HCT116 (cell line): ENCODE measurements at regions not wholly inside any gene's neighbourhood (a gene's known extent, or its start where the extent isn't known, plus 50 kb on each side); places are given as distances from the start of the nearest gene placed in this dataset.

Experiments used
- ATAC-seq: fragments of 200-7000 bp; cut with Tn5 transposase; 2 replicates; pipeline ENCODE4 v1.9.1; 2020; ENCODE audit warnings: mild to moderate bottlenecking, moderate library complexity
- BruUV-seq: library from RNA; stranded (reverse); fragments of 400-500 nt; replicated peaks from 2 replicates; lab custom pipeline; 2021; lab: Mats Ljungman, UMichigan
- CTCF ChIA-PET: fragments of 300-600 bp; sonication (Branson Sonifier 250); formaldehyde crosslinking; loops from one replicate; lab custom pipeline; 2021; ENCODE audit warnings: antibody characterized with exemption; lab: Charles Lee
- POLR2A ChIA-PET: fragments of 300-600, 350-600 bp; sonication (Branson Sonifier 250); formaldehyde crosslinking; loops from one replicate; lab custom pipeline; 2021; ENCODE audit warnings: antibody characterized with exemption; lab: Charles Lee
- RAD21 ChIA-PET, 2 experiments: fragments of 300-600 bp; sonication (Branson Sonifier 250); formaldehyde crosslinking; loops; one replicate each; lab custom pipeline; 2023; ENCODE audit warnings: low total read pairs in 2 of 2; ENCODE audit not compliant: uncharacterized antibody in 2 of 2, unreplicated experiment in 2 of 2, low non-redundant PET in 1 of 2; lab: Charles Lee
- DNase-seq: peaks from one replicate; pipeline ENCODE4 v3.0.0-alpha.2; 2010; ENCODE audit warnings: low read depth, low spot score
- H2AFZ ChIP-seq: fragments of 200-600 bp; shearing (Covaris generic), sonication (generic); 2 replicates; pipeline ENCODE4 v1.6.1; 2017; ENCODE audit warnings: low read depth, mixed run types, mixed read lengths, antibody characterized with exemption, low read length; ENCODE audit not compliant: poor library complexity, severe bottlenecking
- H3K27ac ChIP-seq: 2 replicates; pipeline ENCODE4 v1.5.1; 2012; ENCODE audit warnings: low read depth, low read length
- H3K27me3 ChIP-seq: fragments of 200-600 bp; sonication (generic); 2 replicates; pipeline ENCODE4 v1.6.1; 2016; ENCODE audit warnings: mixed run types, low read length, mixed read lengths; ENCODE audit not compliant: insufficient read depth
- H3K36me3 ChIP-seq, 2 experiments: fragments of 200-500 bp in 1 of 2; fragments of 200-600 bp in 1 of 2; sonication (Bioruptor generic) in 1 of 2; sonication (generic) in 1 of 2; 2 replicates each; pipeline versions ENCODE4 v1.5.1 to v1.6.1; 2014 to 2016; ENCODE audit warnings: low read length in 2 of 2, inconsistent platforms in 1 of 2, mixed read lengths in 1 of 2, mixed run types in 1 of 2; ENCODE audit not compliant: insufficient read depth in 2 of 2, control insufficient read depth in 1 of 2
- H3K4me1 ChIP-seq, 2 experiments: fragments of 200-600 bp in 1 of 2; sonication (generic) in 1 of 2; 2 replicates each; pipeline versions ENCODE4 v1.5.1 to v1.6.1; 2012 to 2017; ENCODE audit warnings: low read length in 2 of 2, inconsistent platforms in 1 of 2, mild to moderate bottlenecking in 1 of 2, mixed read lengths in 1 of 2, mixed run types in 1 of 2, moderate library complexity in 1 of 2; ENCODE audit not compliant: insufficient read depth in 2 of 2, control insufficient read depth in 1 of 2
- H3K4me2 ChIP-seq: fragments of 200-600 bp; sonication (generic); 2 replicates; pipeline ENCODE4 v1.6.1; 2017; ENCODE audit warnings: mixed run types, low read length, mixed read lengths
- H3K4me3 ChIP-seq, 2 experiments: fragments of 200-600 bp in 1 of 2; sonication (generic) in 1 of 2; replicated peaks in 1 of 2; 2 replicates each; pipeline ENCODE4 v1.5.1; 2011 to 2016; ENCODE audit warnings: low read length in 2 of 2, control low read depth in 1 of 2, low read depth in 1 of 2, mild to moderate bottlenecking in 1 of 2, mixed read lengths in 1 of 2, mixed run types in 1 of 2
- H3K79me2 ChIP-seq: fragments of 200-600 bp; sonication (generic); 2 replicates; pipeline ENCODE4 v1.6.1; 2017; ENCODE audit warnings: mild to moderate bottlenecking, mixed run types, low read length, moderate library complexity, mixed read lengths; ENCODE audit not compliant: insufficient read depth
- H3K9ac ChIP-seq: fragments of 200-600 bp; sonication (generic); 2 replicates; pipeline ENCODE4 v1.6.1; 2016; ENCODE audit warnings: low read length, mixed read lengths
- H3K9me2 ChIP-seq: fragments of 200-600 bp; sonication (generic), shearing (Covaris generic); 2 replicates; pipeline ENCODE4 v1.6.1; 2017; ENCODE audit warnings: mixed run types, mild to moderate bottlenecking, moderate library complexity; ENCODE audit not compliant: insufficient read depth
- H3K9me3 ChIP-seq, 2 experiments: fragments of 200-500 bp in 1 of 2; fragments of 200-600 bp in 1 of 2; sonication (Bioruptor generic) in 1 of 2; sonication (generic) in 1 of 2; 2 replicates each; pipeline ENCODE4 v1.6.1; 2014 to 2017; ENCODE audit warnings: low read length in 2 of 2, mixed read lengths in 2 of 2, inconsistent platforms in 1 of 2, low read depth in 1 of 2, mild to moderate bottlenecking in 1 of 2, mixed run types in 1 of 2, moderate library complexity in 1 of 2; ENCODE audit not compliant: control insufficient read depth in 1 of 2, insufficient read depth in 1 of 2
- H4K20me1 ChIP-seq: fragments of 200-600 bp; sonication (generic), shearing (Covaris generic); 2 replicates; pipeline ENCODE4 v1.6.1; 2017; ENCODE audit warnings: mixed run types, mild to moderate bottlenecking, moderate library complexity; ENCODE audit not compliant: insufficient read depth
- CBX3 ChIP-seq: IDR thresholded peaks from 2 replicates; pipeline ENCODE4 v1.6.1; 2012; ENCODE audit warnings: low read depth
- EGR1 ChIP-seq: IDR thresholded peaks from 2 replicates; pipeline ENCODE4 v1.6.1; 2012; ENCODE audit warnings: low read depth
- EZH2 ChIP-seq: fragments of 200-600 bp; sonication (generic); IDR thresholded peaks from 2 replicates; pipeline ENCODE4 v1.6.1; 2017; ENCODE audit warnings: antibody characterized with exemption, mixed run types
- SP1 ChIP-seq: IDR thresholded peaks from 2 replicates; pipeline ENCODE4 v1.6.1; 2012; ENCODE audit warnings: low read depth
- intact Hi-C: fragments of 100-400 bp; cut with micrococcal nuclease; formaldehyde crosslinking; loops from 2 replicates; pipeline ENCODE4 v1.10.0; 2022
- TF ChIP-seq, protein P1 (sequence below): IDR thresholded peaks from 2 replicates; pipeline ENCODE4 v1.6.1; 2012
- TF ChIP-seq, protein P2 (sequence below): IDR thresholded peaks from 2 replicates; pipeline ENCODE4 v1.6.1; 2011; ENCODE audit warnings: mild to moderate bottlenecking, low read length, moderate library complexity; ENCODE audit not compliant: insufficient replicate concordance; ENCODE audit errors: extremely low read depth

DNA sequence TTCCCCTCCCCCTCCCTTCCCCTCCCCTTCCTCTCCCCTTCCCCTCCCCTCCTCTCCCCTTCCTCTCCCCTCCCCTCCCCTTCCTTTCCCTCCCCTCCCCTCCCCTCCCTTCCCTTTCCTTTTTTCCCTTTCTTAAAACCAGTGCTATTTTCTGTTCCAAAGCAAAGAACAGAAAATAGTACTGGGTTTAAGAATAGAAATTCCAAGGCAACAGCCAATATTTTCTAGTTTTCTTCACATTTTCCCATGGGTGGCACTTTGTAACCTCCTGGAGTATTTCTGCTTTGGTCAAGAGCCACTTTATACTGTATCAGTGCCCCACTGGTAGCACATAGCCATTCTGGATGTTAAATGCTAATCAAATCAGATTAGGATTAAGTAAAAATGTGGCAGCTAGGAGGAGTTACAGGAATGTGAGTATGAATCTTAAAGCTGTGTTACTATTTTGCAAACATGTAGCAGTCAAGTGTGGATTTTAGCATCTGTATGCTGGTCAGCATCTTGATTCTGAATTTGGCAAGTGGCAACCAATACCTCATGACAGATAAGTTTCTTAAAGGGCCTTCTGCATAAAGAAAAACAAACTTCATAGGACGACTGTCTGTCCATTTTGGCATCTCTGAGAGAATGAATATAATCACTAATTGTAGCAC, 126.4 kb downstream of the CEP57L1 start:
- intact Hi-C loops: no loop called here
- H3K79me2 ChIP-seq: no peaks in the 10 kb centered on the region
- no peaks in the 10 kb centered on the region for H4K20me1 ChIP-seq
- no peak for DNase-seq
- no peaks in the 10 kb centered on the region for H3K4me1 ChIP-seq
- no peaks in the 10 kb centered on the region for H3K9me2 ChIP-seq
- no peak for ATAC-seq
- POLR2A ChIA-PET: interaction anchor here (0.5 kb wide), 1 partner anchor 375 kb away, joined by 3 read pairs; no protein-coding TSS in a partner anchor
- H3K4me2 ChIP-seq: no peak overlapping the region
- H3K27me3 ChIP-seq: no peaks in the 10 kb centered on the region
- no peaks in the 10 kb centered on the region for H3K9me3 ChIP-seq
- CTCF ChIA-PET: no interaction called here
- no TSS peak for BruUV-seq
- no peak overlapping the region for H3K4me3 ChIP-seq
- RAD21 ChIA-PET: no interaction called here
- no peak overlapping the region for H3K9ac ChIP-seq
- TF ChIP-seq EGR1: no peak
- TF ChIP-seq, protein P1, sequence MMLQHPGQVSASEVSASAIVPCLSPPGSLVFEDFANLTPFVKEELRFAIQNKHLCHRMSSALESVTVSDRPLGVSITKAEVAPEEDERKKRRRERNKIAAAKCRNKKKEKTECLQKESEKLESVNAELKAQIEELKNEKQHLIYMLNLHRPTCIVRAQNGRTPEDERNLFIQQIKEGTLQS: no peak
- TF ChIP-seq, protein P2, sequence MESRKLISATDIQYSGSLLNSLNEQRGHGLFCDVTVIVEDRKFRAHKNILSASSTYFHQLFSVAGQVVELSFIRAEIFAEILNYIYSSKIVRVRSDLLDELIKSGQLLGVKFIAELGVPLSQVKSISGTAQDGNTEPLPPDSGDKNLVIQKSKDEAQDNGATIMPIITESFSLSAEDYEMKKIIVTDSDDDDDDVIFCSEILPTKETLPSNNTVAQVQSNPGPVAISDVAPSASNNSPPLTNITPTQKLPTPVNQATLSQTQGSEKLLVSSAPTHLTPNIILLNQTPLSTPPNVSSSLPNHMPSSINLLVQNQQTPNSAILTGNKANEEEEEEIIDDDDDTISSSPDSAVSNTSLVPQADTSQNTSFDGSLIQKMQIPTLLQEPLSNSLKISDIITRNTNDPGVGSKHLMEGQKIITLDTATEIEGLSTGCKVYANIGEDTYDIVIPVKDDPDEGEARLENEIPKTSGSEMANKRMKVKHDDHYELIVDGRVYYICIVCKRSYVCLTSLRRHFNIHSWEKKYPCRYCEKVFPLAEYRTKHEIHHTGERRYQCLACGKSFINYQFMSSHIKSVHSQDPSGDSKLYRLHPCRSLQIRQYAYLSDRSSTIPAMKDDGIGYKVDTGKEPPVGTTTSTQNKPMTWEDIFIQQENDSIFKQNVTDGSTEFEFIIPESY: no peak
- TF ChIP-seq EZH2: no peak
- TF ChIP-seq SP1: no peak
- TF ChIP-seq CBX3: no peak
- TF ChIP-seq, all 23 proteins: peak for 0
- no peak overlapping the region for H3K27ac ChIP-seq
- no peak overlapping the region for H2AFZ ChIP-seq
- H3K36me3 ChIP-seq: no peaks in the 10 kb centered on the region
